ENCODE measurements at regions not wholly inside any gene's neighbourhood (a gene's known extent, or its start where the extent isn't known, plus 50 kb on each side); places are given as distances from the start of the nearest gene placed in this dataset.

GRCh38 chr9:80976403-80976802 lies 712.9 kb downstream of the TLE1 start:
- TF ChIP-seq CTCF (optimal IDR thresholded peaks at IDR 0.05 in 1 of 3, IDR thresholded peaks at IDR 0.05 in 1 of 3, conservative IDR thresholded peaks at IDR 0.05 in 1 of 3; ENCODE audit: extremely low read depth in 1 of 3, insufficient read depth in 2 of 3, low read length in 3 of 3) (no peak), EZH2 (IDR thresholded peaks at IDR 0.05; ENCODE audit: low read length) (no peak)
